ENCODE measurements at regions not wholly inside any gene's neighbourhood (a gene's known extent, or its start where the extent isn't known, plus 50 kb on each side); places are given as distances from the start of the nearest gene placed in this dataset.

DNA sequence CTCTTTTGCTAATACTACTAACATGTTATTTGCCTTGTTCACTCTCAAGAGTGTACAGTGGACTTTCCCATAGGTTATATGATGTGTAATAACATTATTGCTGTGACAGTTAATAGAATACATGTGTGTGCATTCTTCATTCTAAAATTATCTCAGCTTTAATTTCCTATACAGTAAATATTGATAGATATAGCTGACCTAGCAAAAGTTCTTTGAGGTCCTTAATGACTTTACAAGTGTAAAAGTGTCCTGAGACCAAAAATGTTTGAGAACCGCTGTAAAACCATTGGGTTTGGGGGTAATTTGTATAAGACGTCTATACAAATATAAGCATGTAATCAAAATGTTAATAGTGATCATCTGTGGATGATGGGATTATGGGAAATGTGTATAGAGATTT is 469.5 kb upstream of the PROK2 start:
- no peak overlapping the region for H3K4me3 Mint-ChIP-seq
- ChIA-PET POLR2A (no interaction called here), CTCF (interaction anchor here (0.8 to 2.3 kb wide), 2 partner anchors 9 to 17 kb away, joined by 3 to 7 read pairs; no protein-coding TSS in a partner anchor)
- no peaks in the 10 kb centered on the region for H3K27me3 Mint-ChIP-seq
- no peak for DNase-seq
- peaks cover 32% of the 10 kb centered on the region for H3K4me1 Mint-ChIP-seq
- H3K9me3 Mint-ChIP-seq = peaks cover 9% of the 10 kb centered on the region
- H3K36me3 Mint-ChIP-seq (ENCODE audit: low read depth) = peaks cover 5% of the 10 kb centered on the region
- no peak overlapping the region for H3K27ac Mint-ChIP-seq

DNA sequence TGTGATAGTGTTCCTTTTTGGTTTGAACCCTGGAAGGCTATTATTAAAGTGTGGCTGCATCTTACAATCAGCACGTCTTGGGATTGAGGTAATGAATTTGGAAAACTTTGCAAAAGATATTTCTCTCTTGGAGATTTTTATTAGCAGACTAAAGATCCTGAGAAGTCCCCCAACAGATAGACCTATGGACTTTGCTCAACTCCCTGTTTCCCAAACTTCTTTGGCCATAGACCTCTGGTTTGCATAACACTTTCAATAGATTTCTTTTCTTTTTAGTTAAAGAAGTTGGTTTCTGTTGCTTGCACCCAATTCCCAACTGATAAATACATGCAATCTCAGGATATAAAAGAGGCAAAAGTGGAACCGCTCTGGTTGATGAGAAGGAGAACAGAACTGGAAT is 465.8 kb upstream of the PROK2 start:
- Mint-ChIP-seq H3K36me3 (ENCODE audit: low read depth) (no peaks in the 10 kb centered on the region), H3K4me3 (no peak overlapping the region), H3K9me3 (no peaks in the 10 kb centered on the region), H3K27ac (no peak overlapping the region), H3K27me3 (no peaks in the 10 kb centered on the region), H3K4me1 (peaks cover 2% of the 10 kb centered on the region)
- ChIA-PET CTCF (interaction anchor here (0.6 kb wide), 1 partner anchor 370 kb away, joined by 4 read pairs; no protein-coding TSS in a partner anchor), POLR2A (no interaction called here)
- no peak for DNase-seq

DNA sequence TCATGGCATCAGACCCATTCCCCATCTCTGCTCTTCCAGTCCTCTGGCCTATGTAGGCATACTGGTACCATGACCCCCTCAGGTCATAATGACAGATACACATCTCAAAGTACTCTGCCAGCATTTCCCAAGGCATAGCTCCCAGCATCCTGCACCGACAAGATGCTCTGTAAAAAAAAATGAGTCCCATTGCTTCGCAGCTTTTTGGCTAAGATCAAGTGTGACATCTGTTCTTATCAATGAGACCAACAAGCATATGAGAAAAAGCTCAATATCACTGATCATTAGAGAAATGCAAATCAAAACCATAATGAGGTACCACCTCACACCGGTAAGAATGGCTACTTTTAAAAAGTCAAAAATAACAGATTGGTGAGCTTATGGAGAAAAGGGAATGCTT is 463.9 kb upstream of the PROK2 start:
- POLR2A ChIA-PET = no interaction called here
- no peak for DNase-seq
- no peaks in the 10 kb centered on the region for H3K36me3 Mint-ChIP-seq (ENCODE audit: low read depth)
- no peak overlapping the region for H3K27ac Mint-ChIP-seq
- no peak overlapping the region for H3K4me3 Mint-ChIP-seq
- CTCF ChIA-PET = interaction anchor here (0.6 to 0.7 kb wide), 3 partner anchors 211 to 388 kb away, joined by 3 read pairs; no protein-coding TSS in a partner anchor
- no peaks in the 10 kb centered on the region for H3K9me3 Mint-ChIP-seq
- H3K4me1 Mint-ChIP-seq = no peaks in the 10 kb centered on the region
- H3K27me3 Mint-ChIP-seq = no peaks in the 10 kb centered on the region

DNA sequence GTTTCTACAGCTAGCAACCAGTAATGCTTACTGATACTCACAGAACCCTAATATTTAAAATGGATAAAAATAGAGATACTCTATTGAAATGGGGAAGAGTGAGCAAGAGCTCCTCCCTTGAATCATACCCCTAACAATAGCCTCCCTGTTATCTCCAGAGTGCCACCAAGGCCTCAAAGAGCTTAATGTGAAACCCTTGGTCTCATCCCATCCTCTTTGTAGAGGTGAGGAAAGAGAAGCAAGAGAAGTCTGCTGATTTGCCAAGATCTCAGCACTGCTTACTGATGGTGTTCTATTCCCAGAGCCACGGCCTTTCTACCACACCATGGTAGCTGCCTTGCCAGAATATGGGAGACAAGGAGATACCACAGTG is 463.4 kb upstream of the PROK2 start:
- DNase-seq = no peak
- ChIA-PET POLR2A (no interaction called here), CTCF (interaction anchor here (0.6 kb wide), 1 partner anchor 267 kb away, joined by 3 read pairs; no protein-coding TSS in a partner anchor)
- Mint-ChIP-seq H3K27me3 (no peaks in the 10 kb centered on the region), H3K4me1 (no peaks in the 10 kb centered on the region), H3K4me3 (no peak overlapping the region), H3K27ac (no peak overlapping the region), H3K36me3 (ENCODE audit: low read depth) (no peaks in the 10 kb centered on the region), H3K9me3 (no peaks in the 10 kb centered on the region)

DNA sequence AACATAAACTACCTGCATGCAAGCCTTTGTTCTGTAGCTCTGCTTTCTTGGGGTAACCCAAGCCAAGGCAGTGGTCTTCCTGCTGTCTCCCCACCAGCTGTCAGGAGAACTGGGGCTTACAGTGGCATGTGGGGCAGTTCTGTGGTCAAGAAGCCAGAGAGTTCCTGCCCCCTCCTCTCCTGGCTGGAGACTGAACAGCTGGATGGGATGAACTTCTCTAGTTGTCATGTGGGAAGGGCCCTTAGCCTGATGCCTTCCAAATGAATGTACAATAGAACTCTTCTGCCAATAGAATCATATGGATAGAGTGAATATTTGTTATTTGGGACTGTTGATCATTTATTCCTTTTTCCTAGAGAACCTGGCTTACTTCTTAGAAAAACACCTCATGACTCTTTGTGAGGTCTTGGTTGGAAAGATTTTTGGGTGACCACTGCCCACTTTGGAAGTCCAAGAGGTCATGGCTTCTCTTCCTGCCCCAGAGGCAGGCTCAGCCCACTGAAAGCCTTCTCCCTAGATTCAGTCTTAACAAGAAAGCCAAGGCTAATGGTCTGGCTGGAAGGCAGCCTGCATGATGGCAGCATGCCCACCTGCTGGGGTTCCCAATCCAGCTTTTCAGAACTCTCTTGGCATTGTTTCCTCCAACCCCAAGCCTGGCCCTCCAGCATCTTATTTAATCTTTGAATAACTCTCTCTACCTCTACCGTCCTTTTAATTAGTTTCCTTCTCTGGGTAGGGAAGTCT is 462.9 kb upstream of the PROK2 start:
- Mint-ChIP-seq H3K27ac (no peak overlapping the region), H3K36me3 (ENCODE audit: low read depth) (no peaks in the 10 kb centered on the region), H3K4me3 (no peak overlapping the region), H3K4me1 (no peaks in the 10 kb centered on the region), H3K9me3 (no peaks in the 10 kb centered on the region), H3K27me3 (no peaks in the 10 kb centered on the region)
- CTCF ChIA-PET = no interaction called here
- DNase-seq = no peak
- POLR2A ChIA-PET = no interaction called here

DNA sequence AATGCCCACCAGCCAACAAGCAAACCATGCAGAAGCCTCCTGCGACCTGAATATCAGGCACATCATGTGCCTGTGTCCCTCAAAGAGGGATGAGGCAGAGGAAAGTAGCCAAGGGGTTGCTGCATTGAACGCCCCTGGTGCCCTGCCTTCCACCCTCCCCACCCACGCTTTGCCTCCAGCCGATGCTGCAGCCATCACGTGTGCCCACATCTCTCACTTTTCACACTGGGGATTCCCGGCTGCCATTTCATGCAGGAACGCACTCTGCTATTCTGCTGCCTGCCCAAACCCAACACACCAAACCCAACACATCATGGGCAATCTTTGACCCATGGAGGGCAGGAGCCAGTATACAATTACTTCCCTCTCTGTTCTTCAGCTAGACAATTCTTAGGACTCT is 462.2 kb upstream of the PROK2 start:
- DNase-seq = no peak
- ChIA-PET POLR2A (no interaction called here), CTCF (no interaction called here)
- Mint-ChIP-seq H3K36me3 (ENCODE audit: low read depth) (no peaks in the 10 kb centered on the region), H3K27me3 (no peaks in the 10 kb centered on the region), H3K9me3 (no peaks in the 10 kb centered on the region), H3K4me3 (no peak overlapping the region), H3K27ac (no peak overlapping the region), H3K4me1 (no peaks in the 10 kb centered on the region)

DNA sequence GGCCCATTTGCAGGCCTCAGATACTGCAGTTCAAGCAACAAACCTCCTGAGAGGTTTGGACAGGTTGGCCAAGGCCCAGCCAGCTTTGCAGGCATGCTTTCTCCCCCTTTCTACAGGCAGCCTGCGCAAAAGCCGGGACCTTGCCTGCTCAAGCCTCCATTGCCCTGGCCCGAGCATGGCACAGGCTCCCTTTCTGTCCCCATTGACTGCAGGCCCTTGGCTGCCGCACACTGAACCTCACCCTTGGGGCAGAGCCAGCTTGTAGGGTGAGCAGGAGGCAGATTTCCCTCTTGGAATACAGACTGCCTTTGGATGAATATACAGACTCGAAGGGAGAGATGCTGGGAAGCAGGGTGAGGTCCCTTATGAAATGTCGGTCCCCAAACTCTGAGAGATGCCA is 461.7 kb upstream of the PROK2 start:
- DNase-seq = no peak
- ChIA-PET CTCF (no interaction called here), POLR2A (no interaction called here)
- Mint-ChIP-seq H3K4me3 (no peak overlapping the region), H3K27me3 (no peaks in the 10 kb centered on the region), H3K36me3 (ENCODE audit: low read depth) (no peaks in the 10 kb centered on the region), H3K4me1 (no peaks in the 10 kb centered on the region), H3K9me3 (no peaks in the 10 kb centered on the region), H3K27ac (no peak overlapping the region)

DNA sequence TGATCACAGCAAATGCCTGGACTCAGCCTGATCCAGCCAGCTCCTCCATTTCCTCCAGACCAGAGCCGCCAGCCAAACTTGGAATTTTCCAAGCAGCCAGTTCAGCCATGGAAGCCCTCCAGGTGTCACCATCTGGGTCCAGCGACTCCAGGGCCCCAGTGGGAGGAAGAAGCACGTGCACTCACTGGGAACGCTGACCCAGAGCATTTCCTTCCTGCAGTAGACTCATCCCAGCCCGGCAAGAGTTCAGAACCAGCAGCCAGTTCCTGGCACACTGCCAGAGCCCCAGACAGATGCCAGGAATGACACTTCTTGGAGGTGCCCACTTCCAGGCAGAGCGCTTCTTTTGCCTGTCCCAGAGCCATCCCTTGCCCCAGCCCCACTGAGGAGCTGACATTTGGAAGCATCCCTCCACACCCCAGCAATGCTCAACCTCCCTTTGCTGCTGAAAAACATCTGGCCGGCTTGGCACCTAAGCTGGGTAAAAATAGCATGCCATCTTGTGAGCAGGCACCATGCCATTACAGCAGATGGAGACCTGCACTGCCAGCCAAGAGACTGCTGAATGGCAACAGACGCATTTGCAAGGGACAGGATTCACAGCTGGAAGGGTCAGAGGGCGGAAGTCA is 460.3 kb upstream of the PROK2 start:
- no peaks in the 10 kb centered on the region for H3K36me3 Mint-ChIP-seq (ENCODE audit: low read depth)
- no peak overlapping the region for H3K27ac Mint-ChIP-seq
- DNase-seq = no peak
- no peak overlapping the region for H3K4me3 Mint-ChIP-seq
- POLR2A ChIA-PET = no interaction called here
- no peaks in the 10 kb centered on the region for H3K27me3 Mint-ChIP-seq
- no peaks in the 10 kb centered on the region for H3K4me1 Mint-ChIP-seq
- CTCF ChIA-PET = interaction anchor here (1.2 kb wide), 1 partner anchor 13 kb away, joined by 4 read pairs; no protein-coding TSS in a partner anchor
- no peaks in the 10 kb centered on the region for H3K9me3 Mint-ChIP-seq

DNA sequence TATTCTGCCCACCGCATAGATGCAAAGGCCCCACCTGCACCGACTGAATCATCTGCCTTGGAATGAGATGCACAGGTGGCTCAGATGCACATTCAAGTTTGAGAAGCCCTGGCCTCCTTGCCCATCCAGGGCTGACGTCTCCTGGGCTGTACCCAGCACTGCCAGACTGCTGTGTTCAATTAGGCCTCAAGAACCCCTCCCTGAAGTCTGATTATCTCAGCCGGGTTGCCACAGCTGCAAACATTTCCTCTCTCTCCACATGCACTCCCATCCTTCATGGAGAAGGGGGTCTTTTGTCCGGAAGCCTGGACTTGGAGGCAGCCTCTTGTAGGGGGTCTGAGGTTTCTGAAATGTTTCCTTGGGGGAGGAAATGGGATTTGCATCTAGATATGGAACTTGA is 459.4 kb upstream of the PROK2 start:
- CTCF ChIA-PET = no interaction called here
- H3K27me3 Mint-ChIP-seq = no peaks in the 10 kb centered on the region
- H3K4me1 Mint-ChIP-seq = no peaks in the 10 kb centered on the region
- DNase-seq = no peak
- H3K4me3 Mint-ChIP-seq = no peak overlapping the region
- H3K27ac Mint-ChIP-seq = no peak overlapping the region
- POLR2A ChIA-PET = no interaction called here
- H3K9me3 Mint-ChIP-seq = peaks cover 2% of the 10 kb centered on the region
- no peaks in the 10 kb centered on the region for H3K36me3 Mint-ChIP-seq (ENCODE audit: low read depth)

DNA sequence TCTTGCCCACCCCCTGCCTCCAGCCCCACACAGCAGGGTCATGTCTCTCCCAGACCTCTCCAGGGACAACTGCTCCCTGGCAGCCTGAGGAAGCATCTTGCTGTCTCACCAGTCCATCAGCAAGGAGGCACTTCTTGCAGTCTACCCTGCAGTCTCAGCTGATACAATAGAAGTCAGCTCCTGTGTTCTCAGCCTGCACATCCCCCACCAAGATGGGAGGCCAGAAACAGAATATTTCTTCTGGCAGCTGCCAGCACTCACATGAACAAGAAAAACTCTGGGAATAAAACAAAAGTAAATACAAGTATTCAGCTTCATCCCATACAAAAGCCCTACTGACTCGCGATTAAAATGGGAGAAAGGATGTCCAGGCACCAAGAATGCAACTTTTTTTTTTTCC is 457.4 kb upstream of the PROK2 start:
- Mint-ChIP-seq H3K27ac (no peak overlapping the region), H3K36me3 (ENCODE audit: low read depth) (no peaks in the 10 kb centered on the region), H3K4me3 (no peak overlapping the region), H3K27me3 (no peaks in the 10 kb centered on the region), H3K4me1 (no peaks in the 10 kb centered on the region), H3K9me3 (peaks cover 2% of the 10 kb centered on the region)
- ChIA-PET CTCF (interaction anchor here (0.6 to 0.7 kb wide), 2 partner anchors 55 to 97 kb away, joined by 3 to 6 read pairs; no protein-coding TSS in a partner anchor), POLR2A (no interaction called here)
- no peak for DNase-seq

DNA sequence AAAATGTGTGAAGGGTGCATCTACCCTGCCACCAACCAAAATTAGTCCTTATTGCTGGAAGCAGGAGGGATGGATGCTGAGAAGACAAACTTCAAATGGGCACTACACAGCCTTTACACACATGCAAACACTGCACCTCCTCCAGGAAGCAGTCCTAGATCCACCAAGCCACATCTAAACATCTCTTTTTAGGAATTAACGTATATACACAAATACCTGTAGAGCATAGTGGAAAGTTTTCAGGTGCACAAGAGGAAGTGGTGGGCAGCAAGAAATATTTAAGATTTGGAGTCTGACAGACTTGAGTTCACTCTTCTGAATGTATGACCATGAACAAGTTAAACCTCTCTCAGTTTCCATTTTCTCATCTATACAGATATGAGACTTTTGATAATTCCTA is 456.6 kb upstream of the PROK2 start:
- no peaks in the 10 kb centered on the region for H3K4me1 Mint-ChIP-seq
- no peaks in the 10 kb centered on the region for H3K27me3 Mint-ChIP-seq
- POLR2A ChIA-PET = no interaction called here
- no peak for DNase-seq
- H3K27ac Mint-ChIP-seq = no peak overlapping the region
- CTCF ChIA-PET = no interaction called here
- H3K36me3 Mint-ChIP-seq (ENCODE audit: low read depth) = no peaks in the 10 kb centered on the region
- H3K4me3 Mint-ChIP-seq = no peak overlapping the region
- peaks cover 2% of the 10 kb centered on the region for H3K9me3 Mint-ChIP-seq

DNA sequence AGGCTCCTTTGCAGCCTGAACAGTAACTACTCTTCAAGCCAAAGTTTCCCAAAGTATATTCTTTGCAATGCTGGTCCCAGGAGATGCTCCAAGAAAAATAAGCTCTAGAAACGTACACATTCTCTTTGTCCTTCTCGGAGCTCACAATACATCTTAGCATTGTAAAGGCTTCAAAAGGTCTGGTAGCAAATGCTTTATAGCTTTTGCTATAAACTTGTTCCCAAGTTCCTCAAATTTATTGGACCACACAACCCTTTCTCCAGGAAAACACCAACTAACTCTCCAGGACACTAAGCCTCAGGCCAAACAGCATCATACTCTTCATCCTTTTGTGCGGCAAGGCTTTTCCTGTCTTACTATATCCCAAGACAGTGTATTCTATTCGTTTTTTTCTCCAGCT is 455.6 kb upstream of the PROK2 start:
- ChIA-PET CTCF (interaction anchor here (0.6 to 0.7 kb wide), 2 partner anchors 223 to 355 kb away, joined by 3 read pairs; no protein-coding TSS in a partner anchor), POLR2A (no interaction called here)
- no peak overlapping the region for H3K27ac Mint-ChIP-seq

DNA sequence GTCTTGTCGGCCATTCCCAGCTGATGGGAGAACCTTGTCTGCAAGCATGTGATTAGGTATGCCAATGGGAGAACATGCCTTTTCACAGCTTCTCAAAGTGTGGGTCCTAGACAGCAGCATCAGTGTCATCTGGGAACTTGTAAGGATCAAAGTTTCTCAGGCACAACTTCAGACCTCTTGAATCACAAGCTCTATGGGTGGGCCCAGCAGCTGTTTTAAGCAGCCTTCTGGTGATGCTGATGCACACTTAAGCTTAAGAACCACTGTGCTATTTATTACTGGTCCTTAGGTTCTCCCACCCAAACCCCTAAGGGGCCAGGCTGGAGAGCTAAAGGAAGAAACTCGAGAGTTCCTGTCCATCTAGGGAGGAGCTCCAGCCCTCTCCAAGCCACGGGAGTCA is 453.9 kb upstream of the PROK2 start:
- ChIA-PET POLR2A (no interaction called here), CTCF (interaction anchor here (0.5 to 1.1 kb wide), 2 partner anchors 12 to 41 kb away, joined by 4 to 6 read pairs; no protein-coding TSS in a partner anchor)
- H3K27ac Mint-ChIP-seq = no peak overlapping the region
- peaks cover 2% of the 10 kb centered on the region for H3K9me3 Mint-ChIP-seq
- no peaks in the 10 kb centered on the region for H3K4me1 Mint-ChIP-seq
- no peak for DNase-seq
- no peak overlapping the region for H3K4me3 Mint-ChIP-seq
- H3K27me3 Mint-ChIP-seq = no peaks in the 10 kb centered on the region
- no peaks in the 10 kb centered on the region for H3K36me3 Mint-ChIP-seq (ENCODE audit: low read depth)

More for the DNA sequence above, 455.6 kb upstream of the PROK2 start:
- Mint-ChIP-seq H3K4me3 (no peak overlapping the region), H3K4me1 (no peaks in the 10 kb centered on the region), H3K9me3 (peaks cover 2% of the 10 kb centered on the region), H3K36me3 (ENCODE audit: low read depth) (no peaks in the 10 kb centered on the region), H3K27me3 (no peaks in the 10 kb centered on the region)
- no peak for DNase-seq
